ENCODE measurements at regions not wholly inside any gene's neighbourhood (a gene's known extent, or its start where the extent isn't known, plus 50 kb on each side); places are given as distances from the start of the nearest gene placed in this dataset.
"Not testable (repeated sequence)": the region's sequence is repeated elsewhere in the genome, so short reads cannot be mapped to it uniquely, and the experiment has no call there.

- DNase-seq, result no peak
Observed at GRCh38 chr4:177957596-177958360, 515.5 kb upstream of the AGA start.

DNA sequence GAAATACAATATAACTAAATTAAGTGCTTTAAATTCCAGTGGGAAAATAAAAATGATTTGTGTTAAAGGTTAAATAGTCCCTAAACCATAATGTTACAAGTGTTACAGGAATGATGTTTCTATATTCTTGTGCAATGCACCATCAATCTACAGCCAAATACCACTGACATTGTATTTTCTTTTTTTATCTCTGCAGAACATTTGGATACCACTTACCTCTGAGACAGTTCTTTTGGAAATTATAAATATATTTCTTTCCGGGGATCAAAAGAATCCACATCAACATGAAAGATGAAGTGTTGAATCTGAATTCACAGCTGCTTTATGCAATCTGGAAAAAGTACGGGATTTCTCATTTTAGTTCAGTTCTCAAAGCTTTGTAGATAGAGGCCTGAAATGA is 518.3 kb upstream of the AGA start:
- DNase-seq, result no peak

DNA sequence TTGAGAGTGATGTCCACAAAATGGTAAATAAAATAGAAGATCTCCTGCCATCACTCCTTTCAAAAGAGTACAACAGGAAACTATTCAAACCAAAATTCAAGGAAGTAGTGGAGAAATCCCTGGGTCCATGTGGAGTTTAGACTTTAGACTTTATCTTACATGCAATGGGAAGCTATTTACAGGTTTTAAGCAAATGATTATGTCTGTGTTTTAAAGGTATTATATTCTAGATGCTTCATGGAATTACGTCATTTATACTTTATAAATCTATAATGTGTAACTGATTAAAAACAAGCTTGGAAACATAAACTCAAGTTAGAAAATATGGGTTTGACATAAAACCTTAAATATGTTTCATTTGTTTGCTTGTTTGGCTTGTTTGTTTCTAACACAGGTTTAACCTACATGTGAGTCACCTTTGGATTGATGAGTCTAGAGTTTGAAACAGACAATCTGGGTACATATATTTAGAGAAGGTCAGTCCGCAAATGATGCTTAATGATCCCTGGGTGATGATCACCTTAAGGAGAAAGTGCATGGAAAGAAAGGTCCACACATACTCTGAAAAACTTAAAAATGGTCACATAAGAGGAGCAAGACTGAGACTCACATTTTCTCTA is 519.6 kb upstream of the AGA start:
- no peak for DNase-seq

GRCh38 chr4:177964061-177964460 is 521.8 kb upstream of the AGA start:
- no peak for DNase-seq

GRCh38 chr4:177964693-177965168 is 522.5 kb upstream of the AGA start:
- DNase-seq, result no peak

DNA sequence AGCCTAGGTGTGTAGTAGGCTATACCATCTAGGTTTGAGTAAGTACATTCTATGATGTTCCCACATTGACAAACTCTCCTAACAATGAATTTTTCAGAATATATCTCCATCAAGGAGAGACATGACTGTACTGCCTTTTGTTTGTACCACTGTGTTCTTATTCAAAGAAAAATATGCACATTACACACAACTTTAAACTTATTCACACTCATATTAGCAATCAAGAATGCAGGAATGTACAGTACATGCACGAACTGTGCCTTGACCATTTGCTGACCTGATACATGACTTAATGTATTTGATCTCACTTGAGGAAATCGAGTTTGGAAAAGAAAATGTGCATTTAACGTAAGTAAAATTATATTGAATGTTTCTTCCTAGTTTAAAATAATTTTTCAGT is 525.1 kb upstream of the AGA start:
- no peak for DNase-seq

- no peak for DNase-seq
Observed at GRCh38 chr4:177968817-177969442, 526.7 kb upstream of the AGA start.

DNA sequence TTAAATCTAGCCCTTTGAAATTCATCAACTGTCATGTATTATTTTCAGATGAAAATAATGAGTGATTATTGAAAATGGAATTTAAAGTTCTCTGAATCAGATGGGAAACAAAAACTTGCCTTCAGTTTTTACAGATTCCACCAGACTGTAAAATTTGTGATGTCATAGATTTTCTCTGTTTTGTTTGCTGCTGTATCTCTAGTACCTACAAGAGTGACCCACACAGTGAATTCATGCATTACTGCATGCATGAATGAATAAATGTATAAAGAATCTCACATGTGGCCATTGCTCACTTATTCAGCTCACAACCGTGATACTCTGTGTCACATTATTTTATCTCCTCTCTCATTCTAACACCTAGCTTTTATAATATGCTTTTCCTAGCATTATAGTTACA is 532.2 kb upstream of the AGA start:
- DNase-seq, result no peak

DNA sequence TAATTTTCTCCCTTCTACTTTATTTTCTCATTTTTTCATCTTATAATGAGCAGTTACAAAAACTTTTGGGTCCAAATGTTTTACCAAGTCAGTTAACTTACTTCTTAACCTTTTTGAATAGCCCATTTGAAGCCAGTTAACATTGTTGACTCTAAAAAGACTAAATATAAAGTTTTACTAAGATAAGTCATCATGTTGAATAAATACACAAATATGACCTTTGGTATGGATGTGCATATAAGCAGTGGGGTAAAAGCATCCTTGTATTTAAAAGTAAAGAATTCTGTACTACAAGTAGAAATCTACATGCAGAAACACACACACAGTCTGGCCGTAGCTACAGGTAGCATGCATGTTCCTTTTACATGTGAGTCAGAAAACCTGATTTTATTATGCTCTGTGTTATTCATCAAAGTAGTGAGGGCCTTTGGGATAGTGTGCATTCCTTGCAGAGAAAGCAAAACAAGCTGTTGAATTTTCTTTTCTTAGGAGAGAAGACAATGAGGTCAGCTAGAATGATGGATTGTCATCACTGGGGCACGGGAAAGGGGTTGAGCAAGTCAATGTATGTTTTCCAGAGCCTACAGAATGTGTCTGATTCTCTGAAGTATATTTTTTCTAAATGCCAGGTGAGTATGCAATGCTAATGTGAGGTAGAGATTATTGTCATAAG is 533.2 kb upstream of the AGA start:
- no peak for DNase-seq

GRCh38 chr4:177986236-177986635 is 544.0 kb upstream of the AGA start:
- DNase-seq, result no peak

- no peak for DNase-seq
Observed at GRCh38 chr4:177987896-177988295, 545.7 kb upstream of the AGA start.

GRCh38 chr4:177989503-177990201 is 547.4 kb upstream of the AGA start:
- DNase-seq, result no peak

DNA sequence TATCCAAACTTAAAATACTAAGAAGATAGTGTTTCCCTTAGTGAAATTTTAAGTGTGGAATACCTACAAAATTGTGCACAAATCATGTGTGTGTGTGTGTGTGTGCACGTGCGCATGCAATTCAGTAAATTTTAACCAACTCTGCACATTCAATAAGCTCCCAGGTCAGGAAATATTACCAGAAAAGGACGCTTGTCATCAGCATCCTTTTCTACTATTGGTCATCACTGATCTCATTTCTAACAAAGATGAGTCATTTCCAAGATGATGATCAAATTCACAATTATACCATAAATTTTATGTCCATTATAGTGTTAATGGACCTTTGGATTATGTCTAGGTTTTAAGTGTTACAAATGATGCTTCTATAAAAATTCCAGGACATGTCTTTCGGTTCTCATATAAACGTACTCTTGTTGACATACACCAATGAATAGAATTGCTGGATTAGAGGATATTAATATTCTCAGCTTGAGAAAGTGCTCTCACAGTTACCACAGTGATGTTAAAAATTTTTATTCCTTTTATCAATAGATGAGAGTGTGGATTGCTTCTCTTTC is 560.9 kb upstream of the AGA start:
- no peak for DNase-seq

DNA sequence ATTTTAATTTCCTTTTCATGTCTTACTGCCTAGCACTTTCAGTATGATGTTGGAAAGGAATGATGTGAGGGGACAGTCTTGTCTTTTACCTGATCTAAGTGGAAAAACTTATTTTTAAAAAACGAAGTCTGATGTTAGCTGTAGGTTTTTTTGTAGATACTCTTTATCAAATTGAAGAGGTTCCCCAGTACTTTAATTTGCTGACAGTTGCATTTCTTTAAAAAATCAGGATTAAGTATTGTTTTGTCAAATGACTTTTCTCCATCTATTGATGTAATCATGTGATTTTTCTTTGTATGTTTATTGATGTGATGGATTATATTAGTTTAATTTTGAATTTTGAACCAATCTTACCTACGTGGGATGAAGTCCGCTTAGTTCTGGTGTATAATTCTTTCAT is 568.4 kb upstream of the AGA start:
- no peak for DNase-seq

- DNase-seq, result not testable (repeated sequence)
Observed at GRCh38 chr4:178015046-178015445, 572.8 kb upstream of the AGA start.

- DNase-seq, result no peak
Observed at GRCh38 chr4:178026999-178027398, 584.8 kb upstream of the AGA start.

GRCh38 chr4:178027796-178028195 is 585.6 kb upstream of the AGA start:
- no peak for DNase-seq

DNA sequence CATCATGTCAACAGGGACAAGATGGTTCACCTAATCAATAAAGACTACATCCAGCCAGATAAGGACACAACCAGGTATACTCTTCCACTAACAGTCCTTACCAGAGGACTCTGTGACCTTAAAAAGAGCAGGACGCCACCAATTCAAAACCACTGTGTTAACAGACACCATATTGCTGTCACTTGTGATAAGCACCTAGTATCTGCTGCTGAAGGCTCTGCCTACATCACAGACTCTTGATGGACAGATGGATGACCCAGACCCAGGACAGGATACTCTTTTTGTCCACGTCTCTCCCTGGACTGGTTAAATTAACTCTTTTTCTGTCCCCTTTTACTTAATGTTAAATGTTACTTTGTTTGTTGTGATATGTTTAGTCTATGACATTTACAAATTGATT is 586.2 kb upstream of the AGA start:
- no peak for DNase-seq

GRCh38 chr4:178037459-178038214 is 595.4 kb upstream of the AGA start:
- no peak for DNase-seq

DNA sequence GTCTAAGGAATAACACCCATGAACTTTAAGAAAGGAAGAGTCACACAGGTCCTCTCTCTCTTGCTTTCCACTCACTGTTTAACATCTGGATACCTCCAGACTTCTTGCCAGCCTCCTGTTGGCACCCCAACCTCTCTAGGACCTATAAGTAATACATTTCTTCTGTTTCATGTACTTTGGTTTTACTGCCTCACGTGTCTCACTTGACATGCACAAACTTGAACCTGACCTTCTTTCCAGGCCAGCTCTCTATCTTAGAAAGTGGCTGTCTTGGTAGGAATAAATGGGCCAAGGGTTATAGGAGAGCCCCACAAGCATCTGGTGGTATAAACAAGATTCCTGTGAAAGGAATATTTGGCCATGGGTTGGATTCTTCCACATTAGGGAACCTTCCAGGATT is 614.8 kb upstream of the AGA start:
- DNase-seq, result no peak

DNA sequence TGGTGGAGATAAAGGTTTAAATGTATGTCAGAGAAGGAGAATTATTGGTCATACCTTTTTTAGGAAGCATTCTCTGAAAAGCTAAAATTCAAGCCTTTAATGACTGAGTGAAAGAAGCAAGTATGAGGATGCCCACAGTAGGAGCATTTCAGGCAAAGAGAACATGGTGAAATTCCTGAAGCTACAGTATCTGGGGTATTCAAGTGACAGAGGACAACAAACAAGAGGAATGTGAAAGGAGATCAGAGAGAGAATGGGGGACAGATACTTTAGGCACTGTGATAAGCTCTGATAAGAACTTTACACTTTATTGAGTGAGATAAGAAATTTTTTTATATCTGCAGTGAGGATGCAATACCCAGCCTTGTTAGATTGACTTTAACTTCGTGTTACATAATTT is 621.3 kb upstream of the AGA start:
- no peak for DNase-seq
